NK-92 treated with Interleukin-12 subunit alpha and Interleukin-12 subunit beta, amount 100 ng/mL, for 24 hours (cell line): ENCODE measurements at regions not wholly inside any gene's neighbourhood (a gene's known extent, or its start where the extent isn't known, plus 50 kb on each side); places are given as distances from the start of the nearest gene placed in this dataset.

Experiments used
- DNase-seq: peaks from one replicate; lab custom pipeline; 2025; lab: John Stamatoyannopoulos, UW

DNA sequence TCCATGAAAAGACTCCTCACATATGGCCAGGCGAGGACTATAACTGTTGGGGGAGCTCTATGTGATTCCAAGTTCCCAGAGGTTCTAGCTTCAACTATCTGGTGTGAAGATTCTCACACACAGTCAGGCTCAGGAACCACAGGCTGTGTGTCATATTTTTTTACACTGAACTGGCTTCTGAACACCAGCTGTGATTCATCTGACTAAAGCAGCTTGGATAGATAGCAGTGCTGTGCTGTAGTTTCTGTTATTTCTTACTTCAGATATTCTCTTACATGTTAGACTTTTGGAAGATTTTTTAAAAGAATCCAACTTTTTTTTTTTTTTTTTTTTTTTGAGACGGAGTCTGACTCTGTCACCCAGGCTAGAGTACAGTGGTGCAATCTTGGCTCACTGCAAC is 140.7 kb upstream of the MCHR2 start:
- no peak for DNase-seq

DNA sequence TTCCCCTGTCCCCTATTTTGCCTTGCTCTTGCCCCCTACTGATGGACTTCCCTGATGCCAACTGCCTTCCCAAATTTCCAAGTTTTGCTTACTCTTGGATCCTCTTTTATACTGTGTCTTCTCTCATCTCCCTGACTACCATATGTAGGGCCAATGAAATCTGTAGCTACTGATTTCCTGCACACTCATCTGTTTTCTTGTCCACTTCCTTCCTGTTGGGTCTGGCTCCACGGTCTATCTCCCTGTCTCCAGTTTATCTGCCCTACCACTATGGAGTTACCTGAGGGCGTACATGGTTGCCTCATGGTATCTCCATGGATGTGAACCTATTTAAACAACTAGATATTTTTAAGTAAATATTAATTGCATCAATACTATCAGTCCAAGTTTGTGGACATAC is 140.3 kb upstream of the MCHR2 start:
- DNase-seq: no peak

DNA sequence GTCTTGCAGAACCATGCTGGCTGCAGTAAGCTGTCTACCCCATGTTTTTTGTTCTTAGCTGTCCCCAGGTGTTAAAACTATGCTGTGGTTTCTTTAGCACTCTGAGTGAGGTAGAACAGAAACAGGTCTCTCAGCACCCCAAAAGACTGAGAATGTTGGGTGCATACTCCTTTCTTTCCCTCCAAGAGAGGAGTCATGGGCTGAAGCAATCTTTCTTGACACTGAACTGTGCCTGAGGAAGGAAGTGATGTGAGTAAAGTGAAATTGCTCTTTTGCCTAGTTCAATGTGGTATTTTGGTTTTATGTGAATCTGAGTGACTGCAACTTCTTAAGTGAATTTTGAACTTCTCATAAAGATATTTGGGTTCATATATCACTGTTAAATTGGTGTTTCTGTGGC is 138.0 kb upstream of the MCHR2 start:
- DNase-seq: no peak

DNA sequence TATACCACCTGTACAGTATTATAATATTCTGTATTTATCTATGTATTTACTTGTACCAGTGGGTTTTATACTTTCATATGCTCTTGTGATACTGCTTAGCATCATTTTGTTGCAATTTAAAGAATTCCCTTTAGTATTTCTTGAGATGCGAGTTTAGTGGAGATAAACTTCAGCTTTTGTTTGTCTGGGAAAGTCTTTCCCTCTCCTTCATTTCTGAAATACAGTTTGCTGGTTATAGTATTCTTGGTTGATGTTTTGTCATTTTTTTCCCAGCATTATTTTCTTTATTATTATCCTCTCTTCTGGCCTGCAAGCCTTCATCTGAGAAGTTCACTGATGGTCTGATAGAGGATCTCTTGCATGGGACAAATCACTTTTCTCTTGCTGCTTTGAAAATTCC is 136.6 kb upstream of the MCHR2 start:
- DNase-seq: no peak

DNA sequence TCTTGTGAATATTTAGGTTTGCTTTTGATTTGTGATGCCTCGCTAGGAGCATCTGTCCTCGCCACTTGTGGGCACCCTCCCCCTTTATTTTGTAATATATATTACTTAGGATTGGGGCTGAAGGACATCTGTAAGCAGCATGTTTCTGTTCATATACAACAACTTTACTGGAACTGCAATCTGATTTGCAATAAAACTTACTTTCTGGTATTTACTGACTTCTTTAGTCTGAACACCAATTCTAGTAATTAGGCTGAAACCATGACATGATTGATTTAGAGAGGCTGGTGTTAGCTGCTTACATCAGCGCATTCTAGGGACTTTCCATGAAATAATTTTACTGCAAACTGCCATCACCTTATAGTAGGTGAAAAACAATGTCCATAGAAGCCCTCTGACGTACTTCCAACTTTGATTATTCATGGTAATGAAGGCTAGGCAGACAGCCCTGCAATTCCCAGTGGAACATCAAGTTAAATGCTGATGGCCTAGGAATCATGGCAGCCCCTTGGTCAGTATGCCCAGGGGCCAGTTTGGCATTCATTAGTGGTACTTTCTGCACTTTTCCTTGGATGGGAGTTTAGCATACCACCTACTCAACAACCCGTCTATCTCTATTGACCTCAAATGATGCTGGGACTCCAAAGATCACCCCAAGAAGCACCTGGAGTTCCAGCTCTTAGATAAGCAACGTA is 132.9 kb upstream of the MCHR2 start:
- DNase-seq: no peak

DNA sequence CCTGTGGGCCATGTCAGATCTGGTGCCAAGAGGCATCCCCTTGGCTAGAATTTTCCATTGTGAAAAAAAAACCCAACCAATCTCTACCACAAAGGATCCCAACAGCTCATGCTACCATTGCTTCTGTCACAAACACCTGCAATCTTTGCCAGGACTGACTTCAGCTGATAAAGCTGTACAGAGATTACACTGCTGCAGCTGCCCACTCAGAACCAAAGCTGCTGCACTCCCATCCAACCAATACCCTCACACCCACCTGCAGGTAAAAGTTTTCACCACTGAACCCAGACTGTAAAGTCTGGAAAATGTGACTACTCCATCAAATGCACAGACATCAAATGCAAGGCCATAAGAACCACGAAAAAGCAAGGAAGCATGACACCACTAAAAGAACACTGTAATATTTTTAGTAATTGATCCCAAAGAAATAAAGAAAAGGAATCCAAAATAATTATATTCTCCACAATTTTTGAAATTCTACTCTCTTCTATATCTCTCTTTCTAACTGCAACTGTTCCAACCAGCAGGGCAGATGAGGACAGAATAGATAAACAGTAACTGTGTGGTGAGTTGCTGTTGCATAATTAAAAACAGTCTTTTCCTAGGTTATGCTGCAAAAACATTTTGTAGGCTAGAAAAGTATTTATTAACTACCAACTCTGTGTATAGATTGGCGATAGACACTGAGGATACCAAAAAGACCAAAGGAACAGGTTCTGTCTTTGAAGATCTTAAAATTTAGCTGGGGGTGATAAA is 128.0 kb upstream of the MCHR2 start:
- DNase-seq: no peak

DNA sequence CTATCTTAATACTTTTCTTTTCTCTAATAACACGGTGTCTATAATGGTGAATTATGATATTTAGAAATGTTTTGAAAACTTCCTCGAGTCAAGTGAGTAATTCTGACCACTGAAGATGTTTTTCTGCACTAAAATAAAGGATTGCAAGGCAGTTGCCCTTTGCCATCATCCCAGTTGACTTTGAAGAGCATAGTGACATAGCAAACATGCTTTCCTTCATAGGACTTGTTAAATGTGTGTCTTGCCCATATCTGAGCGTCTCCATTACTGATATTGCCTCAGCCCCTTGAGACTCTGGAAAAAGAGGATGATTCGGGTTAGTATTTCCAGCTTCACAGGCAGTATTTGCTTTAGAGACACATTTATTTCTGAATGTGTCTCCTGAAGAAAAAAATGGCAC is 125.2 kb upstream of the MCHR2 start:
- no peak for DNase-seq

DNA sequence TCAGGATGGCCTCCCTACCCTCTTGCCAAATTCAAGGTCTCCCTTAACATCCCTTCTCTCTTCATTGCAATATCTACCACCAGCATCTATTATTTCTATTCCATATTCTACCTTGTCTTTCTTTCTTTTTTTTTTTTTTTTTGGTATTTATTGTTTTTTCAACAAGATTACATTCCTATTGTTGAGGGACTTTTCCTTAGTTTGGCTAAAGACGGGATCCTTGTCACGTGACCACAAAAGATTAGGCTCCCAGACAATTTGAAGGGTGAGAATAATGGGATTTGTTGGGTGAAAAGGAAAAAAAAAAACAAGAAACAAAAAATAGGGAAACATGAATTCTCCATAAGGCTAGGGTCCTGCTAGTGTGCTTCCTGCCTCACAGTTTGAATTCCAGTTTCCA is 124.3 kb upstream of the MCHR2 start:
- no peak for DNase-seq

DNA sequence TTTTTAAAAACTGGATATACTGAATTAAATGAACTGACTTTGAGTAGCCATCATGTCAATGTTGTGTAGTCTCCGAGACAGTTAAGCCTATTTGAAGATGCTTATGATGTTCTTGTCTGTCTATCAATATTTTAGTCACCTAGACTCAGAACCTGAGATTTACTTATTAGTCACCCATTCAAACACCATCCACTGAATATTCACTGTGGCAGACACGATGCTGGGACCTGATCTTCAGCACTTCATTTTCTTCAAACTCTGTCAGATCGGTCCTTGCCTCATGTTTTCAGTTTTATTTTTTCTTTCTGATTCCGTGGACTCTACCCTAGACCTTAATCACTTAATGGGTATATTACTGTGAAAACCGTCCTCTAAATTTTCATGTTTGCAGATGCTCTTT is 123.7 kb upstream of the MCHR2 start:
- no peak for DNase-seq

DNA sequence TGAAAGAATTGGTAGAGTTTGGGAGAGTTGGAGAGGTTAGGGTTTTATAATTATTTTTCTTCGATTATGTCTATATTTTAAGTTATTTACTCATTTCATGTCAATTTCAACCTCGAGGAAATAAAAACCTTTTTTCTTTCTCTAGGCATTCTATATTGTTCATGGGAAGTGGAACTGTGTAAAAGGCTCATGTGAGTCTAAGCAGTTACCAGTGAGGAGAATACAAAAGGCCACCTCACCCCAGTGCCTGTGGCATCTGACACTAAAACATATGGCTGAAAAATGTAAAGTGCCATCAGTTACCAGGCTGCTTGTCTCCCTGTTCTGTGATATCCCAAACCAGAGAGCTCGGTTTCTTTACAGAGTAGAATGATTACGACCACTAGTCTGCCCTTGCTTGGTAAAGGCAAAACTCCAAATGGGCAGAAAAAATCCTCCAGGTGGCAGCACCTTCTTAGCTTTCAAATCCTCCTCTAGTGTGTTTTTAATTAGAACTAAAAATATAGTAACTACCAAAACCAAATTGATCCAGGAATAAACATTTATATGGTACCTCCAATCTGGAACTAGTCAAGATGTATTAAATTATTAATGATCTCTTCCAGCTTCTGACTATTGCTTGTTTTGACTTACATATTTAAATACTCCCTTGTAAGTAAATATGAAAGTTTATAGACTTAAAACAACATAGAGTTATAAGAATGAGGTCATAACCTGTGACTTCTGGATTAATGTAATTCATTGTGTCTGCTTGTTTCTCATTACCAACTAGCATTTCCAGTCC is 122.6 kb upstream of the MCHR2 start:
- no peak for DNase-seq

DNA sequence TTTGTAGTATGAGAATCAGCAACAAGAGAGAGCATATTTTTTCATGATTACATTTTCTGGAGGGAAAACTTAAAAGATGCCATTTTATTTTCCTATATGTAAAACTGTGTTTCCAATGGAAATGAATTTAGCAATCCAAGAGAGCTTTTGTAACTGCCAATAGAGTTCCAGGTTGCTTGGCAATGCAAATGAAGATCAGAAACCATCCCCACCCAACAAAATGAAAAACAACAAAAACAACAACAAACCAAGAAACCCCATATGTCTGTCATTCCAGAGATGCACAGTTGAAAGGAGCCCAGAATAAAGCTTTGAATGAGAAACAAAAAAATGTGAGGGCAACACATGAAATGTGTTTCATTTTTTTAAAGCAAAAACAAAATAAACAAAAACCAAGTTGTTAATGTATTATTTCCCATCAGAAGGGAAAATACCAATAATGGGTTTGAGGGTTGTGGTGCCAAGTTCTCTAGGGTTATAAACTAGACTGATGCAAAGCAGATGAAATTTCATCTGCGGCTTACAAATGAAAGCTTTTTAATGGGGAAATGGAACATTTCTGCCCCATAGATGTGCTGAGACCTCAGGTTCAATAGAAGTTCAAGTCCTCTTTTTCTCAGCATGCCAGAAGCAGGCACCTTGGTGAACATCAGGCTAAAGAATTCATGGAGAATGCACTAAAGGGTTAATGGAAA is 121.5 kb upstream of the MCHR2 start:
- DNase-seq: no peak

DNA sequence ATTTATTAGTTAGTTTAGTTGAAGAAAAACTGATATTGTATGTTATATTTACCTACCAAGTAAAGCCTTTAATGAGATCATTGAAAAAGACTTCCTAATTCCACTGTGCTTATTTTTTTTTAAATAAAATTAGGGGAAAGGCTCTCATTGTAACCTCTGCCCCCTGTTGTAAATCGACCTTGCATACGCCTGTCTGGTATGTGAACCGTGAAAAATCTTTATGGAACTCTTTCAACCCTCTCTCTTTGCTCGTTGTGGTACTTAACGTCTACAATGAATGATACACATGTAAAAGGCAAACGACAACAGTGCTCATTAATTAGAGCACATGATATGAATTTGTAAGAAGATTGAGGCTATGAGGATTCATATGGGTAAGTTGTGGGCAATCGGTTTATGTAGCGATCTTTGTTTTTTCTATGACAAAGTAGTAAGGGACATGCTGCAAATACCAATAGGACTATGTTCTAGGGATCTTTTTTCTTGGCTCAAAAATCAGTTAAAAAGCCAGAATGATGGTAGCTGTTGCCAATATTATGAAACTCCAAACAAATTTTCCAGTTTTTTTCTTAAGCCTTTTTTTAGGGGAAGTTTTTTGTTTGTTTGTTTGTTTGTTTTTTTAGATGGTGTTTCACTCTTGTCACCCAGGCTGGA is 119.0 kb upstream of the MCHR2 start:
- DNase-seq: no peak

DNA sequence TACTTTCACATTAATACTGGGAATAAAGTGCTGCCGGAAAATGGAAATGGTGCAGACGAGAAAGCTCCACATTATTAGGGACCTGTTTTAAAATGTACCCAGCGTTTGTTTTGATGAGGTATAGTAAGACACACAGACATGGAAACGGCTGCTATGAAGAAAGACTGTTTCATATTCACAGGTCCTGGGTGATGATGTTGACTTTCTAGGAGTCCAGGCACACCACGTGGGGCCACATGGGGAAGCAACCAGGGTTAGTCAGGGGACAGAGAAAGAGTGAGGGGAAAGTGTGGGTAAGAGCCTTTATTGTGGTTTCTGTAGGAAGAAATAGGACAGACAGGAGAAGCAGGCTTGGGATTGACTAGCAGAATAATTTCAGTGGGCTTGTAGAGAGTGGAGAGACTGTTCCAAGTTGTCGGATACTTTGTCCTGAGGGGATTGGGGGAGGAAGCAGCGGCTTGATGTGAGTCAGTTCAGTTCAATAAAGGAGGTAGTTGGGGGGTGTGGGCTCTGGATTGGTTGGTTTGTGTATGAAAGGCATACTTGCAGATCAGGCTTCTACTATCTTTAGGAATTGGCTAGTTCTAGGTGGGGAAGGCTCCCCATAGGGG is 112.0 kb upstream of the MCHR2 start:
- no peak for DNase-seq

DNA sequence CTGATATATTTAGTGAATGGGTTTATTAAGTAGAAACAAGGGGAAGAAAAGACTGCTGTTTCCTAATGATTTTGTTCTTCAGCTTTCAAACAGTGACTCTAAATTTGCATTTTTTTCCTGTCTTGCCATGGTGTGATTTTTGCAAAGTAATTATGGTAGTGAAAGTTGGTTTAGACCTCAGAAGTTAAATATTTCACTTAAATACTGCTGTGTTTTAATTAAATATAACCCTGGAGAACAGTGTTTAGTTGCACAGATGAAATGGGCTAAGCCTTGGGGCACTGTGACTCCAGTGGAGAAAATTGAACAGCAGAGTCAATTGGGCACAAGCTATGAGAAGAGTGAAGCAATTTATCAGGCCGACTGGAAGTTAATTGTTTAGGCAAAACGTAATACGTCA is 111.1 kb upstream of the MCHR2 start:
- DNase-seq: no peak

DNA sequence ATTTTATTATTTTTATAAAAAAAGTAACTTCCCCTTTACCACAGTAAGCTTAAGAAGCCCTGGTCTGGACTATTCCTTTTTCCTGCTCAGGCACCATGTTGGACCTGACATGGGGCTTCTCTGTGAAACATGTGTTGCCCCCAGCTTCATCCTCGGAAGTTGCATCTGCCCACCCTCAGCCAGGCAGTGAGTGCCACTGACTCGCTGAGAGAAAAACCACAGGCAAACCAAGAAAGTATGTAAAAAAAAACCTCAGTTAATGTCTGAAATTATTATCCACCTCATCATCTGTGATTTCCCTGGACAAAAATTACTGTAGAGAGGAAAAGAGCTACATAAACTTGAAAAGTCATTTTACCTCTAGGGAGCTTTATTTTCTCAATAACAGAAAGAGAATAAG is 109.9 kb upstream of the MCHR2 start:
- no peak for DNase-seq

DNA sequence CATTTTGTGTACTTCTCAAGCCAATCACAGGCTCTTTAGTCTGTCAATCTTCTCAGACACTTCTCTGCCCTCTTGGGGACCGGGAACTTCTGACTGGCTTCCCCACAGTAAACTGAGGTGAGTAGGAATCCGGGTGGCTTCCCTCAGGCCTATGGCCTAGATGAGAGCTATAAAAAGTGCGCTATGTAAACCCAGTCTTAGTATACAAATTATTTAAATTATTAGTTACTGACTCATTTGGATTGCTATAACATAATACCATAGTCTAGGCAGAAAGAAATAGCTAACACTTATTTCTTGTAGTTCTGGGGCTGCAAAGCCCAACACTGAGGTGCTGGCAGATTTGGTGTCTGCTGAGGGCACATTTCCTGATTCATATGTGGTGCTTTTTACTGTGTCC is 109.2 kb upstream of the MCHR2 start:
- DNase-seq: no peak

DNA sequence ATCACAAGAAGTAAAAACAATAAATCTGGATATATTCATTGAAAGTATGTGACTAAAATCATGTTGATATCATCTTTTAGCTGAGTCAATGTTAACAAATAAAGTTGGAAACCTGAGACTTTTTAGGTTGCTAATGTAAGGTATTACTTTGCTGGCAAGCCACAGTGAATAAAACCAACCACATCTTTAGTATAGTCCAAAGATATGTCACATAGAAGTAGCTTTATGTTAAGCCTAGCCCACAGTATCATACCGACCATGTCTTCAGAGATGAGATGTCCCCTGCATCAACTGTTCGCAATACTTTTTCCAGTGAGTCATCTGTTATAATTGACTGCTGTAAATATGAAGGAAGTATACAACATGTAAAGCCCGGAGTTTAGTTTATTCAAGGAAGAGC is 107.6 kb upstream of the MCHR2 start:
- no peak for DNase-seq

DNA sequence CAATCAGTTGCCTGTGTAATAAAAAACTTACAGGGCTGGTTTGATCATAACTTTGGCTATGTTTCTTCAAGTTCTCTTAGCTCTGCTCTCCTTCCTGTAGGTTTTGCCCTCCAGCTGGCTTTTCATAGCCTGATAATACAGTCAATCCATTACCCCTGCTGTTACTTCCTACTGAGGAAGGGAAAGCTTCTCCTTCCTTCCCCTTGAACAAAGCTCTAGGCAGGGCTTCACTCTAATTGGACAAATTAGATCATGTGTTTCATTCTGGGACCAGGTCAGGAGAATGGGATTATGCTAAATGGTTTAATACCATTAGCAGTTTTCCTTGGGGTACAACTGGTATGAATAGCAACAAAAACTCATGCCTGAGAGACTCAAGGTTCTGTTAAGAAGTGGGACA is 106.8 kb upstream of the MCHR2 start:
- DNase-seq: no peak

DNA sequence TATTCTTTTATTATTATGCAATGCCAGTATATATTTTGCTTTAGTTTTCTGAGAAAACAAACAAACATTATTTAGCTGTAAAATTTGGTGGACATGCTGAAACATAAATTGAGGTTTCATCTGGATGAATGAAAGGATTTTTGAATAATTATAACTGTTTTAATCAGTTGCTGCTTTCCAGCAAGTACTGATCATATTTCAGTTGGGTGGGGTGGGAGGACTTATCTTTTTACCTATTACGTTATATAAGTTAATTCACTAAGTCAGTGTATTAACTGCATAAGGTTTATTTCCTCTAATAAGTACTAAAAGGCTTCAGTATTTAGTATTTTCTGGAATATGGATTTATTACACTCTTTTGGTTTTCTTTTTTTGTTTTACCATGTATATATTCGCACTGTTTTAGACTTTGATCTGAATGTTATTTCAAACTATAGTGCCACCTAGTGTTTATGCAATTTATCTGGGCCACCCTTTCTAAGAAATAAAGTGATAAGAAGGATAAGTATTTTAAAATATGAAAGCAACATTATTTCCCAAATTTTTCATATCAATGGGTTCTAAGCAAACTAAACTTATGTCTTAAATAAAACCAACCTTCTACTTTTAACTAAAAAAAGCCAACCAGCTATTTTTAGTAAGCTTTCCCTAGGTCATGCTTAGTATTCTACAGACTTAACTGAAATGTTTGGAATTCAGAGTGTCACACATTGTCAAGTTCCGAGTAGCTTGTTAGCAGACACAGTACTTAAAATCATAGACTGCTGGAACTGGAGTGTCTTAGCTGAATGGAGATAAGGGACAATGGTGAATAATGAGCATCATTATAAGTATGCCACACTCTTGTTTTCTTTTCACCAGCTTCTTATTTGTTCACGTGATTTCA is 105.4 kb upstream of the MCHR2 start:
- no peak for DNase-seq

DNA sequence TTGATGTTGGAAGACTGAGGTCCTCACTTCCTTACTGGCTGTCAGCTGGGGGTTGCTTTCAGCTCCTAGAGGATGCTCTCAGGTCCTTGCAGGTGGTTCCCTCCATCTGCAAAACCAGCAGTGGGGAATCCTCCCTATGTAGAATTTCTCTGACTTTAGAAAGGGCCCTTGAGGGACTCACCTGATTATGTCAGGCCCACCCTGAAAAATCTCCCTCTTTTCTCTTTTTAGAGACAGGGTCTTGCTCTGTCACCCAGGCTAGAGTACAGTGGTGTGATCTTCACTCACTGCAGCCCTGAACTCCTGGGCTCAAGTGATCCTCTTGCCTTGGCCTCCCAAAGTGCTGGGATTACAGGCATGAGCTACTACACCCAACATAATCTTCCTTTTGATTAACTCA is 102.9 kb upstream of the MCHR2 start:
- no peak for DNase-seq

DNA sequence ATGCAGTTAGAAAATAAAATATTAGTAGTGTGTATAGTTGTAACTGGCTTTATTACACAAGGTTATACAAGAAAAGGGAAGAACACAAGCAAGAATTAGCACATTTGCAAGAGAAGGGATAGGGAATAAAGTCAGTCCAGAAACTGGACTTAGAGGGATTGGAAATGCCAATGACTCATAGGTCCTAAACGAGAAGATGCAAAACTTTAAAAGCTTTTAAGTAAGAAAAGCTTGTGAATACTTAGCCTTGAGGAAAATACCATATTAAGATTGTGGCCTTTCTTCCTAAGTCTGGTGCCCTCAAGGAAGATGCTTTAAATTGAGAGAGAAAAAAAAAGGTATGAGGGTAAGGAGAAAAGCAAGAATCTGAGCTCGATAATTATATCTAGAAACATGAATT is 102.3 kb upstream of the MCHR2 start:
- DNase-seq: no peak
